HUES48 (cell line): ENCODE measurements at regions not wholly inside any gene's neighbourhood (a gene's known extent, or its start where the extent isn't known, plus 50 kb on each side); places are given as distances from the start of the nearest gene placed in this dataset.
"Not testable (repeated sequence)": the region's sequence is repeated elsewhere in the genome, so short reads cannot be mapped to it uniquely, and the experiment has no call there.

ENCODE experiments used
- H3K27ac ChIP-seq: one replicate; pipeline ENCODE4 v1.7.0; 2013; ENCODE audit warnings: low read depth, low read length, inconsistent platforms
- H3K27me3 ChIP-seq: 2 replicates; pipeline ENCODE4 v1.6.1; 2013; ENCODE audit warnings: mild to moderate bottlenecking, low read length; ENCODE audit not compliant: control insufficient read depth, insufficient read depth
- H3K36me3 ChIP-seq: 2 replicates; pipeline ENCODE4 v1.6.1; 2013; ENCODE audit warnings: low read length; ENCODE audit not compliant: control insufficient read depth, insufficient read depth
- H3K4me1 ChIP-seq: 2 replicates; pipeline ENCODE4 v1.6.1; 2013; ENCODE audit warnings: mild to moderate bottlenecking, low read length; ENCODE audit not compliant: control insufficient read depth, insufficient read depth
- H3K4me3 ChIP-seq: 2 replicates; pipeline ENCODE4 v1.5.1; 2013; ENCODE audit warnings: mild to moderate bottlenecking, low read depth, low read length
- H3K9ac ChIP-seq: 2 replicates; pipeline ENCODE4 v1.6.1; 2013; ENCODE audit warnings: mild to moderate bottlenecking, low read depth, low read length, moderate library complexity
- H3K9me3 ChIP-seq: 2 replicates; pipeline ENCODE4 v1.6.1; 2013; ENCODE audit warnings: low read length; ENCODE audit not compliant: control insufficient read depth, insufficient read depth

- H3K4me3 ChIP-seq, result no peak overlapping the region
- no peaks in the 10 kb centered on the region for H3K9me3 ChIP-seq
- H3K27ac ChIP-seq, result no peak overlapping the region
- H3K36me3 ChIP-seq, result no peaks in the 10 kb centered on the region
- H3K9ac ChIP-seq, result no peak overlapping the region
- H3K27me3 ChIP-seq, result no peaks in the 10 kb centered on the region
- 0 out of 2 replicates have a peak, but pooled peaks cover 4% of the 10 kb centered on the region for H3K4me1 ChIP-seq
Observed at GRCh38 chr3:194257916-194258668, 93.0 kb downstream of the CPN2 start.

- Histone ChIP-seq H3K9me3 (no peaks in the 10 kb centered on the region), H3K9ac (no peak overlapping the region), H3K4me3 (no peak overlapping the region), H3K36me3 (no peaks in the 10 kb centered on the region), H3K27me3 (no peaks in the 10 kb centered on the region), H3K27ac (no peak overlapping the region), H3K4me1 (0 out of 2 replicates have a peak, but pooled peaks cover 2% of the 10 kb centered on the region)
Observed at GRCh38 chr3:194259982-194260766, 91.0 kb downstream of the CPN2 start.

- H3K4me1 ChIP-seq, result no peaks in the 10 kb centered on the region
- H3K27me3 ChIP-seq, result no peaks in the 10 kb centered on the region
- no peak overlapping the region for H3K27ac ChIP-seq
- no peaks in the 10 kb centered on the region for H3K36me3 ChIP-seq
- no peak overlapping the region for H3K4me3 ChIP-seq
- no peak overlapping the region for H3K9ac ChIP-seq
- no peaks in the 10 kb centered on the region for H3K9me3 ChIP-seq
Observed at GRCh38 chr3:194261581-194262063, 89.5 kb downstream of the CPN2 start.

- Histone ChIP-seq H3K27me3 (no peaks in the 10 kb centered on the region), H3K9me3 (no peaks in the 10 kb centered on the region), H3K9ac (no peak overlapping the region), H3K4me3 (no peak overlapping the region), H3K36me3 (no peaks in the 10 kb centered on the region), H3K27ac (no peak overlapping the region), H3K4me1 (no peaks in the 10 kb centered on the region)
Observed at GRCh38 chr3:194262176-194262924, 88.8 kb downstream of the CPN2 start.

GRCh38 chr3:194262925-194263305 lies 88.2 kb downstream of the CPN2 start:
- H3K4me1 ChIP-seq, result no peaks in the 10 kb centered on the region
- H3K36me3 ChIP-seq, result no peaks in the 10 kb centered on the region
- H3K27ac ChIP-seq, result no peak overlapping the region
- no peaks in the 10 kb centered on the region for H3K27me3 ChIP-seq
- H3K9ac ChIP-seq, result no peak overlapping the region
- no peak overlapping the region for H3K4me3 ChIP-seq
- H3K9me3 ChIP-seq, result no peaks in the 10 kb centered on the region

GRCh38 chr3:194264631-194265504 lies 86.3 kb downstream of the CPN2 start:
- not testable (repeated sequence) for H3K27ac ChIP-seq, H3K9ac ChIP-seq, H3K27me3 ChIP-seq, H3K4me3 ChIP-seq, H3K36me3 ChIP-seq, H3K4me1 ChIP-seq, H3K9me3 ChIP-seq

- no peak overlapping the region for H3K4me3 ChIP-seq
- no peak overlapping the region for H3K27ac ChIP-seq
- peaks cover 5% of the 10 kb centered on the region; the same call in 1 of the 2 replicates for H3K4me1 ChIP-seq
- H3K36me3 ChIP-seq, result no peaks in the 10 kb centered on the region
- H3K27me3 ChIP-seq, result no peaks in the 10 kb centered on the region
- no peaks in the 10 kb centered on the region for H3K9me3 ChIP-seq
- no peak overlapping the region for H3K9ac ChIP-seq
Observed at GRCh38 chr3:194265505-194265892, 85.6 kb downstream of the CPN2 start.

- Histone ChIP-seq H3K4me3 (no peak overlapping the region), H3K36me3 (no peaks in the 10 kb centered on the region), H3K4me1 (peaks cover 9% of the 10 kb centered on the region; the same call in 1 of the 2 replicates), H3K9ac (no peak overlapping the region), H3K9me3 (no peaks in the 10 kb centered on the region), H3K27me3 (no peaks in the 10 kb centered on the region), H3K27ac (no peak overlapping the region)
Observed at GRCh38 chr3:194265996-194266964, 84.8 kb downstream of the CPN2 start.

GRCh38 chr3:194267744-194268653 lies 83.1 kb downstream of the CPN2 start:
- H3K9me3 ChIP-seq, result no peaks in the 10 kb centered on the region
- no peaks in the 10 kb centered on the region for H3K27me3 ChIP-seq
- no peak overlapping the region for H3K4me3 ChIP-seq
- H3K4me1 ChIP-seq, result peaks cover 9% of the 10 kb centered on the region; the same call in 1 of the 2 replicates
- H3K9ac ChIP-seq, result no peak overlapping the region
- H3K36me3 ChIP-seq, result no peaks in the 10 kb centered on the region
- no peak overlapping the region for H3K27ac ChIP-seq
